ENCODE measurements at regions not wholly inside any gene's neighbourhood (a gene's known extent, or its start where the extent isn't known, plus 50 kb on each side); places are given as distances from the start of the nearest gene placed in this dataset.
"Not testable (repeated sequence)": the region's sequence is repeated elsewhere in the genome, so short reads cannot be mapped to it uniquely, and the experiment has no call there.

- H3K27ac ChIP-seq (ENCODE audit: low read depth, low read length, poor library complexity, severe bottlenecking), result no peak overlapping the region
- H3K36me3 ChIP-seq (ENCODE audit: insufficient read depth, low read length), result no peaks in the 10 kb centered on the region
- TF ChIP-seq EZH2 (IDR thresholded peaks at IDR 0.05; ENCODE audit: borderline replicate concordance, low read length), result no peak
- TF ChIP-seq CTCF (IDR thresholded peaks at IDR 0.05; ENCODE audit: low read length), result no peak
- no peaks in the 10 kb centered on the region for H3K27me3 ChIP-seq (ENCODE audit: insufficient read depth, low read length)
- no peaks in the 10 kb centered on the region for H3K79me2 ChIP-seq (ENCODE audit: insufficient read depth, low read length)
- no peak overlapping the region for H2AFZ ChIP-seq (ENCODE audit: low read length)
- H3K4me3 ChIP-seq (ENCODE audit: low read depth, low read length, poor library complexity, severe bottlenecking), result no peak overlapping the region
- H3K9me3 ChIP-seq (ENCODE audit: low read length), result no peaks in the 10 kb centered on the region
- no peaks in the 10 kb centered on the region for H3K4me1 ChIP-seq (ENCODE audit: insufficient read depth, low read length, severe bottlenecking)
- H4K20me1 ChIP-seq (ENCODE audit: insufficient read depth, low read length), result no peaks in the 10 kb centered on the region
- no peak overlapping the region for H3K4me2 ChIP-seq (ENCODE audit: low read length)
- H3K9ac ChIP-seq (ENCODE audit: low read length), result no peak overlapping the region
- H3F3A ChIP-seq (ENCODE audit: insufficient read depth, low read length), result no peaks in the 10 kb centered on the region
- no peaks in the 10 kb centered on the region for H3K9me2 ChIP-seq (ENCODE audit: low read depth, low read length)
Observed at GRCh38 chr10:107966826-107967225, 802.3 kb upstream of the SORCS1 start.

- Histone ChIP-seq H3F3A (ENCODE audit: insufficient read depth, low read length) (no peaks in the 10 kb centered on the region), H3K4me1 (ENCODE audit: insufficient read depth, low read length, severe bottlenecking) (no peaks in the 10 kb centered on the region), H3K79me2 (ENCODE audit: insufficient read depth, low read length) (no peaks in the 10 kb centered on the region), H2AFZ (ENCODE audit: low read length) (no peak overlapping the region), H4K20me1 (ENCODE audit: insufficient read depth, low read length) (no peaks in the 10 kb centered on the region), H3K9ac (ENCODE audit: low read length) (no peak overlapping the region), H3K9me3 (ENCODE audit: low read length) (no peaks in the 10 kb centered on the region), H3K4me3 (ENCODE audit: low read depth, low read length, poor library complexity, severe bottlenecking) (no peak overlapping the region), H3K9me2 (ENCODE audit: low read depth, low read length) (no peaks in the 10 kb centered on the region), H3K4me2 (ENCODE audit: low read length) (no peak overlapping the region), H3K27ac (ENCODE audit: low read depth, low read length, poor library complexity, severe bottlenecking) (no peak overlapping the region), H3K36me3 (ENCODE audit: insufficient read depth, low read length) (no peaks in the 10 kb centered on the region), H3K27me3 (ENCODE audit: insufficient read depth, low read length) (no peaks in the 10 kb centered on the region)
- TF ChIP-seq EZH2 (IDR thresholded peaks at IDR 0.05; ENCODE audit: borderline replicate concordance, low read length), result no peak
- no peak for TF ChIP-seq CTCF (IDR thresholded peaks at IDR 0.05; ENCODE audit: low read length)
Observed at GRCh38 chr10:107952649-107953556, 788.4 kb upstream of the SORCS1 start.

- H3K27ac ChIP-seq (ENCODE audit: low read depth, low read length, poor library complexity, severe bottlenecking); H3K4me1 ChIP-seq (ENCODE audit: insufficient read depth, low read length, severe bottlenecking); H3K9me2 ChIP-seq (ENCODE audit: low read depth, low read length); H3K9me3 ChIP-seq (ENCODE audit: low read length); H3K9ac ChIP-seq (ENCODE audit: low read length); H4K20me1 ChIP-seq (ENCODE audit: insufficient read depth, low read length); H3K79me2 ChIP-seq (ENCODE audit: insufficient read depth, low read length); H3K4me3 ChIP-seq (ENCODE audit: low read depth, low read length, poor library complexity, severe bottlenecking); H3K36me3 ChIP-seq (ENCODE audit: insufficient read depth, low read length); H2AFZ ChIP-seq (ENCODE audit: low read length); H3K4me2 ChIP-seq (ENCODE audit: low read length); H3K27me3 ChIP-seq (ENCODE audit: insufficient read depth, low read length); H3F3A ChIP-seq (ENCODE audit: insufficient read depth, low read length): not testable (repeated sequence)
Observed at GRCh38 chr10:107950411-107951062, 786.0 kb upstream of the SORCS1 start.

Measured in OCI-LY1 (cell line).